B cell (primary cell): ENCODE measurements at regions not wholly inside any gene's neighbourhood (a gene's known extent, or its start where the extent isn't known, plus 50 kb on each side); places are given as distances from the start of the nearest gene placed in this dataset.
"Not testable (repeated sequence)": the region's sequence is repeated elsewhere in the genome, so short reads cannot be mapped to it uniquely, and the experiment has no call there.

ENCODE experiments used
- ATAC-seq: fragments of 200-7000 bp; cut with Tn5 transposase; one replicate; pipeline ENCODE4 v1.10.0; 2021; ENCODE audit warnings: low read depth, mild to moderate bottlenecking, moderate number of reproducible peaks, moderate library complexity
- CTCF ChIA-PET: fragments of 350-600 bp; sonication (Branson Sonifier 250); formaldehyde crosslinking; loops from one replicate; lab custom pipeline; 2021; ENCODE audit warnings: antibody characterized with exemption, inconsistent platforms; lab: Charles Lee
- POLR2A ChIA-PET: fragments of 350-600 bp; sonication (Branson Sonifier 250); formaldehyde crosslinking; loops from one replicate; lab custom pipeline; 2021; ENCODE audit warnings: antibody characterized with exemption; lab: Charles Lee
- DNase-seq: peaks from one replicate; pipeline ENCODE4 v3.0.0; 2013
- H2AFZ ChIP-seq: 2 replicates; pipeline ENCODE4 v1.6.1; 2012; ENCODE audit warnings: mild to moderate bottlenecking, low read depth, low read length; ENCODE audit not compliant: insufficient read depth, poor library complexity, severe bottlenecking
- H3K27ac ChIP-seq, 2 donors: 1 replicate in 1 of 2; 2 replicates in 1 of 2; pipeline ENCODE4 v1.5.1; 2012 to 2013; ENCODE audit warnings: low read length in 2 of 2, mild to moderate bottlenecking in 2 of 2, moderate library complexity in 1 of 2
- H3K27me3 ChIP-seq, 4 experiments: fragments of 200-600 bp in 1 of 4; sonication (generic) in 1 of 4; replicated peaks in 1 of 4; 1 replicate in 2 of 4; 2 replicates in 2 of 4; pipeline versions ENCODE4 v1.6.1 to v1.7.0; 2013 to 2016; ENCODE audit warnings: low read length in 3 of 4, mild to moderate bottlenecking in 2 of 4, mixed read lengths in 1 of 4, moderate library complexity in 1 of 4; ENCODE audit not compliant: insufficient read depth in 4 of 4, control insufficient read depth in 3 of 4; ENCODE audit errors: control extremely low read depth in 1 of 4
- H3K36me3 ChIP-seq, 2 experiments: replicated peaks in 1 of 2; 1 replicate in 1 of 2; 2 replicates in 1 of 2; pipeline versions ENCODE4 v1.6.1 to v1.7.1; 2013; ENCODE audit warnings: low read length in 1 of 2; ENCODE audit not compliant: insufficient read depth in 2 of 2, control insufficient read depth in 1 of 2; ENCODE audit errors: control extremely low read depth in 1 of 2, extremely low read depth in 1 of 2
- H3K4me1 ChIP-seq, 2 donors: fragments of 200-600 bp in 1 of 2; sonication (generic) in 1 of 2; 1 replicate in 1 of 2; 2 replicates in 1 of 2; pipeline versions ENCODE4 v1.5.1 to v1.6.1; 2013 to 2017; ENCODE audit warnings: low read length in 2 of 2; ENCODE audit not compliant: control insufficient read depth in 2 of 2, insufficient read depth in 2 of 2
- H3K4me2 ChIP-seq: replicated peaks from 2 replicates; pipeline ENCODE3; 2012; ENCODE audit warnings: mild to moderate bottlenecking, low read depth, low read length; ENCODE audit not compliant: poor library complexity, severe bottlenecking
- H3K4me3 ChIP-seq, 5 experiments: fragments of 200-600 bp in 1 of 5; sonication (generic) in 1 of 5; 1 replicate in 3 of 5; 2 replicates in 2 of 5; pipeline versions ENCODE4 v1.5.1 to v1.7.0; 2011 to 2016; ENCODE audit warnings: low read length in 4 of 5, mild to moderate bottlenecking in 4 of 5, low read depth in 2 of 5, control low read depth in 1 of 5, moderate library complexity in 1 of 5; ENCODE audit not compliant: insufficient read depth in 1 of 5; ENCODE audit errors: control extremely low read depth in 1 of 5, extremely low read depth in 1 of 5
- H3K79me2 ChIP-seq: fragments of 200-600 bp; sonication (generic); one replicate; pipeline ENCODE4 v1.6.0; 2016; ENCODE audit warnings: low read length; ENCODE audit not compliant: control insufficient read depth, insufficient read depth
- H3K9ac ChIP-seq: fragments of 200-600 bp; sonication (generic); 2 replicates; pipeline ENCODE4 v1.6.1; 2017; ENCODE audit warnings: mild to moderate bottlenecking, low read length, moderate library complexity
- H3K9me3 ChIP-seq, 3 donors: one replicate each; pipeline versions ENCODE4 v1.6.1 to v1.7.1; 2013; ENCODE audit warnings: low read length in 2 of 3; ENCODE audit not compliant: control insufficient read depth in 2 of 3, insufficient read depth in 1 of 3; ENCODE audit errors: control extremely low read depth in 1 of 3
- H4K20me1 ChIP-seq: 2 replicates; pipeline ENCODE4 v1.6.0; 2012; ENCODE audit warnings: mild to moderate bottlenecking, low read length; ENCODE audit not compliant: insufficient read depth, control insufficient read depth, poor library complexity, severe bottlenecking
- H3K27ac Mint-ChIP-seq: one replicate; pipeline ENCODE4 v1.8.0; 2021; ENCODE audit warnings: mixed read lengths
- H3K27me3 Mint-ChIP-seq: one replicate; pipeline ENCODE4 v1.8.0; 2021; ENCODE audit warnings: mixed read lengths
- H3K4me1 Mint-ChIP-seq: one replicate; pipeline ENCODE4 v1.8.0; 2021; ENCODE audit warnings: mixed read lengths
- H3K4me3 Mint-ChIP-seq: one replicate; pipeline ENCODE4 v1.8.0; 2021; ENCODE audit warnings: mixed read lengths
- H3K9me3 Mint-ChIP-seq: one replicate; pipeline ENCODE4 v1.8.0; 2022; ENCODE audit warnings: mixed read lengths; ENCODE audit not compliant: insufficient read depth
- CTCF ChIP-seq: fragments of 200-600 bp; IDR thresholded peaks from one replicate; pipeline ENCODE4 v1.8.0; 2022; ENCODE audit warnings: antibody characterized with exemption, mild to moderate bottlenecking
- EZH2 ChIP-seq: IDR thresholded peaks from 2 replicates; pipeline ENCODE4 v1.6.1; 2012; ENCODE audit warnings: borderline replicate concordance, low read depth, mild to moderate bottlenecking, moderate library complexity, low read length; ENCODE audit not compliant: insufficient read depth, poor library complexity, severe bottlenecking
- WGBS: methylation state at CpG from one replicate; pipeline ENCODE4 v1.1.5; 2013; ENCODE audit warnings: missing lambda C conversion rate; ENCODE audit not compliant: insufficient coverage; 5-methylcytosine and 5-hydroxymethylcytosine counted together
- intact Hi-C: fragments of 100-400 bp; cut with micrococcal nuclease; formaldehyde crosslinking; loops from one replicate; pipeline ENCODE4 v1.10.0; 2022

- H3K4me3 ChIP-seq = no peak overlapping the region
- intact Hi-C loops = no loop called here
- ChIA-PET POLR2A (no interaction called here), CTCF (no interaction called here)
- no peaks in the 10 kb centered on the region for H3K36me3 ChIP-seq
- no peak overlapping the region for H3K27ac ChIP-seq
- ATAC-seq (no peak), DNase-seq (no peak)
- Mint-ChIP-seq H3K27ac (no peak overlapping the region), H3K4me1 (no peaks in the 10 kb centered on the region), H3K9me3 (peaks cover 4% of the 10 kb centered on the region), H3K4me3 (no peak overlapping the region), H3K27me3 (peaks cover 9% of the 10 kb centered on the region)
- no peaks in the 10 kb centered on the region for H3K27me3 ChIP-seq
- H3K9ac ChIP-seq = no peak overlapping the region
- no peaks in the 10 kb centered on the region for H4K20me1 ChIP-seq
- 94% methylated on average over 15 of the region's 15 CpGs for WGBS
- no peak for TF ChIP-seq CTCF
- TF ChIP-seq EZH2 = no peak
- H2AFZ ChIP-seq = no peak overlapping the region
- H3K79me2 ChIP-seq = no peaks in the 10 kb centered on the region
- no peaks in the 10 kb centered on the region for H3K4me1 ChIP-seq
- peaks cover 0 to 16% (median 3%) of the 10 kb centered on the region in 3 donors for H3K9me3 ChIP-seq
- H3K4me2 ChIP-seq = no peak overlapping the region
These were observed 50.5 kb upstream of the OTOS start for GRCh38 chr2:240191001-240191400.

- H3K27ac Mint-ChIP-seq = no peak overlapping the region
- Histone ChIP-seq H3K4me1 (no peaks in the 10 kb centered on the region), H3K4me3 (no peak overlapping the region), H3K79me2 (no peaks in the 10 kb centered on the region), H3K27ac (no peak overlapping the region), H4K20me1 (no peaks in the 10 kb centered on the region), H2AFZ (no peak overlapping the region), H3K9me3 (peaks cover 0 to 12% (median 2%) of the 10 kb centered on the region in 3 donors), H3K4me2 (no peak overlapping the region), H3K9ac (no peak overlapping the region), H3K36me3 (no peaks in the 10 kb centered on the region), H3K27me3 (no peaks in the 10 kb centered on the region)
- peaks cover 13% of the 10 kb centered on the region for H3K27me3 Mint-ChIP-seq
- H3K4me3 Mint-ChIP-seq = no peak overlapping the region
- WGBS = 87% methylated on average over 5 of the region's 5 CpGs
- DNase-seq (no peak), ATAC-seq (no peak)
- intact Hi-C loops = no loop called here
- CTCF ChIA-PET = no interaction called here
- TF ChIP-seq EZH2 (no peak), CTCF (no peak)
- POLR2A ChIA-PET = no interaction called here
- H3K9me3 Mint-ChIP-seq = peaks cover 4% of the 10 kb centered on the region
- no peaks in the 10 kb centered on the region for H3K4me1 Mint-ChIP-seq
These were observed 52.2 kb upstream of the OTOS start for GRCh38 chr2:240192661-240193060.

- H3K9me3 ChIP-seq, H3K9me3 Mint-ChIP-seq, H3K4me1 Mint-ChIP-seq, POLR2A ChIA-PET, CTCF ChIA-PET, H3K27ac Mint-ChIP-seq, H3K36me3 ChIP-seq, H4K20me1 ChIP-seq, H3K4me1 ChIP-seq, H3K9ac ChIP-seq, H3K27ac ChIP-seq, H3K4me2 ChIP-seq, ATAC-seq, H2AFZ ChIP-seq, H3K27me3 ChIP-seq, H3K4me3 ChIP-seq, H3K79me2 ChIP-seq, H3K4me3 Mint-ChIP-seq, DNase-seq, intact Hi-C loops: not testable (repeated sequence)
- H3K27me3 Mint-ChIP-seq = peaks cover 13% of the 10 kb centered on the region
- WGBS = 52% methylated on average over 7 of the region's 10 CpGs
These were observed 53.9 kb upstream of the OTOS start for GRCh38 chr2:240194341-240194762.
